ENCODE measurements at regions not wholly inside any gene's neighbourhood (a gene's known extent, or its start where the extent isn't known, plus 50 kb on each side); places are given as distances from the start of the nearest gene placed in this dataset.

DNA sequence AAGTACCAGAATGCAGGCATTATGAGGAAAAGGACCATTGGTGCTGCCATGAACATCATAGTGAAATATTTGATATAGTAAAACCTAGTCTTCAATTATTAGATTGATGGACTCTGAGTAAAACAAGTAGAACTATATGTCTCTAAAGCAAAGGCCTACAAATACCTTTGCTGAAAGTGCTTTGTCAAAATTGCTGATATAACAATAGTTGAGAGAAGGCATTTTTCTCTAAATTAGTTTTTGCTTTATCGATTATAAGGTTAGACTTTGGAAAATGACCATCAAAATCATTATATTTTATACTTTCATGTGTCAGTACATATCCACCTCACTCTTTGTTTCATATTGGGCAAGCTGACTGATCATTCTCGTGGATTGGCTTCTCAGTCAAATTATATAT is 836.0 kb upstream of the FBXO33 start:
- POLR2A ChIA-PET: no interaction called here
- no TSS peak for BruUV-seq (replicated peaks)

More for the DNA sequence above, 836.0 kb upstream of the FBXO33 start:
- no peak overlapping the region for H2AFZ ChIP-seq (ENCODE audit: low read depth, low read length, poor library complexity, severe bottlenecking)
- intact Hi-C loops (cut with micrococcal nuclease): no loop called here
- H3K4me3 ChIP-seq (replicated peaks in 1 of 2; ENCODE audit: low read depth in 1 of 2, low read length in 2 of 2): no peak overlapping the region
- RAD21 ChIA-PET (ENCODE audit: low non-redundant PET in 1 of 2, low total read pairs in 2 of 2, uncharacterized antibody in 2 of 2, unreplicated experiment in 2 of 2): no interaction called here
- H3K36me3 ChIP-seq (ENCODE audit: control insufficient read depth in 1 of 2, insufficient read depth in 2 of 2, low read length in 2 of 2): no peaks in the 10 kb centered on the region
- no peaks in the 10 kb centered on the region for H3K9me2 ChIP-seq (ENCODE audit: insufficient read depth)
- H3K4me1 ChIP-seq (ENCODE audit: control insufficient read depth in 1 of 2, insufficient read depth in 2 of 2, low read length in 2 of 2): no peaks in the 10 kb centered on the region
- no peaks in the 10 kb centered on the region for H3K27me3 ChIP-seq (ENCODE audit: insufficient read depth, low read length)
- H3K4me2 ChIP-seq (ENCODE audit: low read length): no peak overlapping the region
- CTCF ChIA-PET: no interaction called here
- ATAC-seq: no peak
- H4K20me1 ChIP-seq (ENCODE audit: insufficient read depth): no peaks in the 10 kb centered on the region
- no peak for DNase-seq (ENCODE audit: low read depth, low spot score)
- no peak for TF ChIP-seq ZFX (IDR thresholded peaks at IDR 0.05)
- TF ChIP-seq, protein P1, sequence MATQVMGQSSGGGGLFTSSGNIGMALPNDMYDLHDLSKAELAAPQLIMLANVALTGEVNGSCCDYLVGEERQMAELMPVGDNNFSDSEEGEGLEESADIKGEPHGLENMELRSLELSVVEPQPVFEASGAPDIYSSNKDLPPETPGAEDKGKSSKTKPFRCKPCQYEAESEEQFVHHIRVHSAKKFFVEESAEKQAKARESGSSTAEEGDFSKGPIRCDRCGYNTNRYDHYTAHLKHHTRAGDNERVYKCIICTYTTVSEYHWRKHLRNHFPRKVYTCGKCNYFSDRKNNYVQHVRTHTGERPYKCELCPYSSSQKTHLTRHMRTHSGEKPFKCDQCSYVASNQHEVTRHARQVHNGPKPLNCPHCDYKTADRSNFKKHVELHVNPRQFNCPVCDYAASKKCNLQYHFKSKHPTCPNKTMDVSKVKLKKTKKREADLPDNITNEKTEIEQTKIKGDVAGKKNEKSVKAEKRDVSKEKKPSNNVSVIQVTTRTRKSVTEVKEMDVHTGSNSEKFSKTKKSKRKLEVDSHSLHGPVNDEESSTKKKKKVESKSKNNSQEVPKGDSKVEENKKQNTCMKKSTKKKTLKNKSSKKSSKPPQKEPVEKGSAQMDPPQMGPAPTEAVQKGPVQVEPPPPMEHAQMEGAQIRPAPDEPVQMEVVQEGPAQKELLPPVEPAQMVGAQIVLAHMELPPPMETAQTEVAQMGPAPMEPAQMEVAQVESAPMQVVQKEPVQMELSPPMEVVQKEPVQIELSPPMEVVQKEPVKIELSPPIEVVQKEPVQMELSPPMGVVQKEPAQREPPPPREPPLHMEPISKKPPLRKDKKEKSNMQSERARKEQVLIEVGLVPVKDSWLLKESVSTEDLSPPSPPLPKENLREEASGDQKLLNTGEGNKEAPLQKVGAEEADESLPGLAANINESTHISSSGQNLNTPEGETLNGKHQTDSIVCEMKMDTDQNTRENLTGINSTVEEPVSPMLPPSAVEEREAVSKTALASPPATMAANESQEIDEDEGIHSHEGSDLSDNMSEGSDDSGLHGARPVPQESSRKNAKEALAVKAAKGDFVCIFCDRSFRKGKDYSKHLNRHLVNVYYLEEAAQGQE (IDR thresholded peaks at IDR 0.05; ENCODE audit: low read depth): no peak
- no peak for TF ChIP-seq ZNF274 (IDR thresholded peaks at IDR 0.05; ENCODE audit: low read depth, low read length)
- TF ChIP-seq ELF1 (IDR thresholded peaks at IDR 0.05; ENCODE audit: borderline replicate concordance, low read depth): no peak
- no peak for TF ChIP-seq JUND (IDR thresholded peaks at IDR 0.05)
- no peak for TF ChIP-seq POLR2A (IDR thresholded peaks at IDR 0.05; ENCODE audit: borderline replicate concordance, extremely low read depth, insufficient read depth, insufficient read length)
- TF ChIP-seq, protein P2, sequence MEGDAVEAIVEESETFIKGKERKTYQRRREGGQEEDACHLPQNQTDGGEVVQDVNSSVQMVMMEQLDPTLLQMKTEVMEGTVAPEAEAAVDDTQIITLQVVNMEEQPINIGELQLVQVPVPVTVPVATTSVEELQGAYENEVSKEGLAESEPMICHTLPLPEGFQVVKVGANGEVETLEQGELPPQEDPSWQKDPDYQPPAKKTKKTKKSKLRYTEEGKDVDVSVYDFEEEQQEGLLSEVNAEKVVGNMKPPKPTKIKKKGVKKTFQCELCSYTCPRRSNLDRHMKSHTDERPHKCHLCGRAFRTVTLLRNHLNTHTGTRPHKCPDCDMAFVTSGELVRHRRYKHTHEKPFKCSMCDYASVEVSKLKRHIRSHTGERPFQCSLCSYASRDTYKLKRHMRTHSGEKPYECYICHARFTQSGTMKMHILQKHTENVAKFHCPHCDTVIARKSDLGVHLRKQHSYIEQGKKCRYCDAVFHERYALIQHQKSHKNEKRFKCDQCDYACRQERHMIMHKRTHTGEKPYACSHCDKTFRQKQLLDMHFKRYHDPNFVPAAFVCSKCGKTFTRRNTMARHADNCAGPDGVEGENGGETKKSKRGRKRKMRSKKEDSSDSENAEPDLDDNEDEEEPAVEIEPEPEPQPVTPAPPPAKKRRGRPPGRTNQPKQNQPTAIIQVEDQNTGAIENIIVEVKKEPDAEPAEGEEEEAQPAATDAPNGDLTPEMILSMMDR (IDR thresholded peaks at IDR 0.05 in 2 of 3, conservative IDR thresholded peaks at IDR 0.05 in 1 of 3; ENCODE audit: borderline replicate concordance in 1 of 3, insufficient read depth in 1 of 3, low read depth in 2 of 3, low read length in 2 of 3): no peak
- no peak for TF ChIP-seq RAD21 (IDR thresholded peaks at IDR 0.05; ENCODE audit: low read depth)
- no peak for TF ChIP-seq EZH2phosphoT487 (IDR thresholded peaks at IDR 0.05; ENCODE audit: borderline replicate concordance)
- TF ChIP-seq YY1 (IDR thresholded peaks at IDR 0.05; ENCODE audit: extremely low read depth, insufficient replicate concordance, low read depth, low read length): no peak
- no peak for TF ChIP-seq CEBPB (IDR thresholded peaks at IDR 0.05; ENCODE audit: low read depth)
- TF ChIP-seq, protein P3, sequence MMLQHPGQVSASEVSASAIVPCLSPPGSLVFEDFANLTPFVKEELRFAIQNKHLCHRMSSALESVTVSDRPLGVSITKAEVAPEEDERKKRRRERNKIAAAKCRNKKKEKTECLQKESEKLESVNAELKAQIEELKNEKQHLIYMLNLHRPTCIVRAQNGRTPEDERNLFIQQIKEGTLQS (IDR thresholded peaks at IDR 0.05): no peak
- no peak for TF ChIP-seq SIN3A (IDR thresholded peaks at IDR 0.05; ENCODE audit: low read depth)
- TF ChIP-seq FOSL1 (IDR thresholded peaks at IDR 0.05; ENCODE audit: low read depth): no peak
- no peak for TF ChIP-seq EZH2 (IDR thresholded peaks at IDR 0.05)
- TF ChIP-seq, protein P4, sequence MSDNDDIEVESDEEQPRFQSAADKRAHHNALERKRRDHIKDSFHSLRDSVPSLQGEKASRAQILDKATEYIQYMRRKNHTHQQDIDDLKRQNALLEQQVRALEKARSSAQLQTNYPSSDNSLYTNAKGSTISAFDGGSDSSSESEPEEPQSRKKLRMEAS (IDR thresholded peaks at IDR 0.05): no peak
- TF ChIP-seq, protein P5, sequence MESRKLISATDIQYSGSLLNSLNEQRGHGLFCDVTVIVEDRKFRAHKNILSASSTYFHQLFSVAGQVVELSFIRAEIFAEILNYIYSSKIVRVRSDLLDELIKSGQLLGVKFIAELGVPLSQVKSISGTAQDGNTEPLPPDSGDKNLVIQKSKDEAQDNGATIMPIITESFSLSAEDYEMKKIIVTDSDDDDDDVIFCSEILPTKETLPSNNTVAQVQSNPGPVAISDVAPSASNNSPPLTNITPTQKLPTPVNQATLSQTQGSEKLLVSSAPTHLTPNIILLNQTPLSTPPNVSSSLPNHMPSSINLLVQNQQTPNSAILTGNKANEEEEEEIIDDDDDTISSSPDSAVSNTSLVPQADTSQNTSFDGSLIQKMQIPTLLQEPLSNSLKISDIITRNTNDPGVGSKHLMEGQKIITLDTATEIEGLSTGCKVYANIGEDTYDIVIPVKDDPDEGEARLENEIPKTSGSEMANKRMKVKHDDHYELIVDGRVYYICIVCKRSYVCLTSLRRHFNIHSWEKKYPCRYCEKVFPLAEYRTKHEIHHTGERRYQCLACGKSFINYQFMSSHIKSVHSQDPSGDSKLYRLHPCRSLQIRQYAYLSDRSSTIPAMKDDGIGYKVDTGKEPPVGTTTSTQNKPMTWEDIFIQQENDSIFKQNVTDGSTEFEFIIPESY (IDR thresholded peaks at IDR 0.05; ENCODE audit: extremely low read depth, insufficient replicate concordance, low read length): no peak
- TF ChIP-seq SRF (IDR thresholded peaks at IDR 0.05; ENCODE audit: low read depth): no peak
- no peak for TF ChIP-seq TCF7L2 (IDR thresholded peaks at IDR 0.05; ENCODE audit: borderline replicate concordance, extremely low read depth, insufficient read depth, insufficient read length)
- TF ChIP-seq SP1 (IDR thresholded peaks at IDR 0.05; ENCODE audit: low read depth): no peak
- no peak overlapping the region for H3K9ac ChIP-seq (ENCODE audit: low read length)
- no peak overlapping the region for H3K27ac ChIP-seq (ENCODE audit: low read depth, low read length)
- no peaks in the 10 kb centered on the region for H3K9me3 ChIP-seq (ENCODE audit: control insufficient read depth in 1 of 2, insufficient read depth in 1 of 2, low read depth in 1 of 2, low read length in 2 of 2)
- H3K79me2 ChIP-seq (ENCODE audit: insufficient read depth, low read length): no peaks in the 10 kb centered on the region
